B cell (primary cell): ENCODE measurements at regions not wholly inside any gene's neighbourhood (a gene's known extent, or its start where the extent isn't known, plus 50 kb on each side); places are given as distances from the start of the nearest gene placed in this dataset.

Experiments used
- ATAC-seq: fragments of 200-7000 bp; cut with Tn5 transposase; one replicate; pipeline ENCODE4 v1.10.0; 2021; ENCODE audit warnings: low read depth, mild to moderate bottlenecking, moderate number of reproducible peaks, moderate library complexity
- CTCF ChIA-PET: fragments of 350-600 bp; sonication (Branson Sonifier 250); formaldehyde crosslinking; loops from one replicate; lab custom pipeline; 2021; ENCODE audit warnings: antibody characterized with exemption, inconsistent platforms; lab: Charles Lee
- POLR2A ChIA-PET: fragments of 350-600 bp; sonication (Branson Sonifier 250); formaldehyde crosslinking; loops from one replicate; lab custom pipeline; 2021; ENCODE audit warnings: antibody characterized with exemption; lab: Charles Lee
- DNase-seq: peaks from one replicate; pipeline ENCODE4 v3.0.0; 2013
- H2AFZ ChIP-seq: 2 replicates; pipeline ENCODE4 v1.6.1; 2012; ENCODE audit warnings: mild to moderate bottlenecking, low read depth, low read length; ENCODE audit not compliant: insufficient read depth, poor library complexity, severe bottlenecking
- H3K27ac ChIP-seq, 2 donors: 1 replicate in 1 of 2; 2 replicates in 1 of 2; pipeline ENCODE4 v1.5.1; 2012 to 2013; ENCODE audit warnings: low read length in 2 of 2, mild to moderate bottlenecking in 2 of 2, moderate library complexity in 1 of 2
- H3K27me3 ChIP-seq, 4 experiments: fragments of 200-600 bp in 1 of 4; sonication (generic) in 1 of 4; replicated peaks in 1 of 4; 1 replicate in 2 of 4; 2 replicates in 2 of 4; pipeline versions ENCODE4 v1.6.1 to v1.7.0; 2013 to 2016; ENCODE audit warnings: low read length in 3 of 4, mild to moderate bottlenecking in 2 of 4, mixed read lengths in 1 of 4, moderate library complexity in 1 of 4; ENCODE audit not compliant: insufficient read depth in 4 of 4, control insufficient read depth in 3 of 4; ENCODE audit errors: control extremely low read depth in 1 of 4
- H3K36me3 ChIP-seq, 2 experiments: replicated peaks in 1 of 2; 1 replicate in 1 of 2; 2 replicates in 1 of 2; pipeline versions ENCODE4 v1.6.1 to v1.7.1; 2013; ENCODE audit warnings: low read length in 1 of 2; ENCODE audit not compliant: insufficient read depth in 2 of 2, control insufficient read depth in 1 of 2; ENCODE audit errors: control extremely low read depth in 1 of 2, extremely low read depth in 1 of 2
- H3K4me1 ChIP-seq, 2 donors: fragments of 200-600 bp in 1 of 2; sonication (generic) in 1 of 2; 1 replicate in 1 of 2; 2 replicates in 1 of 2; pipeline versions ENCODE4 v1.5.1 to v1.6.1; 2013 to 2017; ENCODE audit warnings: low read length in 2 of 2; ENCODE audit not compliant: control insufficient read depth in 2 of 2, insufficient read depth in 2 of 2
- H3K4me2 ChIP-seq: replicated peaks from 2 replicates; pipeline ENCODE3; 2012; ENCODE audit warnings: mild to moderate bottlenecking, low read depth, low read length; ENCODE audit not compliant: poor library complexity, severe bottlenecking
- H3K4me3 ChIP-seq, 5 experiments: fragments of 200-600 bp in 1 of 5; sonication (generic) in 1 of 5; 1 replicate in 3 of 5; 2 replicates in 2 of 5; pipeline versions ENCODE4 v1.5.1 to v1.7.0; 2011 to 2016; ENCODE audit warnings: low read length in 4 of 5, mild to moderate bottlenecking in 4 of 5, low read depth in 2 of 5, control low read depth in 1 of 5, moderate library complexity in 1 of 5; ENCODE audit not compliant: insufficient read depth in 1 of 5; ENCODE audit errors: control extremely low read depth in 1 of 5, extremely low read depth in 1 of 5
- H3K79me2 ChIP-seq: fragments of 200-600 bp; sonication (generic); one replicate; pipeline ENCODE4 v1.6.0; 2016; ENCODE audit warnings: low read length; ENCODE audit not compliant: control insufficient read depth, insufficient read depth
- H3K9ac ChIP-seq: fragments of 200-600 bp; sonication (generic); 2 replicates; pipeline ENCODE4 v1.6.1; 2017; ENCODE audit warnings: mild to moderate bottlenecking, low read length, moderate library complexity
- H3K9me3 ChIP-seq, 3 donors: one replicate each; pipeline versions ENCODE4 v1.6.1 to v1.7.1; 2013; ENCODE audit warnings: low read length in 2 of 3; ENCODE audit not compliant: control insufficient read depth in 2 of 3, insufficient read depth in 1 of 3; ENCODE audit errors: control extremely low read depth in 1 of 3
- H4K20me1 ChIP-seq: 2 replicates; pipeline ENCODE4 v1.6.0; 2012; ENCODE audit warnings: mild to moderate bottlenecking, low read length; ENCODE audit not compliant: insufficient read depth, control insufficient read depth, poor library complexity, severe bottlenecking
- H3K27ac Mint-ChIP-seq: one replicate; pipeline ENCODE4 v1.8.0; 2021; ENCODE audit warnings: mixed read lengths
- H3K27me3 Mint-ChIP-seq: one replicate; pipeline ENCODE4 v1.8.0; 2021; ENCODE audit warnings: mixed read lengths
- H3K4me1 Mint-ChIP-seq: one replicate; pipeline ENCODE4 v1.8.0; 2021; ENCODE audit warnings: mixed read lengths
- H3K4me3 Mint-ChIP-seq: one replicate; pipeline ENCODE4 v1.8.0; 2021; ENCODE audit warnings: mixed read lengths
- H3K9me3 Mint-ChIP-seq: one replicate; pipeline ENCODE4 v1.8.0; 2022; ENCODE audit warnings: mixed read lengths; ENCODE audit not compliant: insufficient read depth
- EZH2 ChIP-seq: IDR thresholded peaks from 2 replicates; pipeline ENCODE4 v1.6.1; 2012; ENCODE audit warnings: borderline replicate concordance, low read depth, mild to moderate bottlenecking, moderate library complexity, low read length; ENCODE audit not compliant: insufficient read depth, poor library complexity, severe bottlenecking
- WGBS: methylation state at CpG from one replicate; pipeline ENCODE4 v1.1.5; 2013; ENCODE audit warnings: missing lambda C conversion rate; ENCODE audit not compliant: insufficient coverage; 5-methylcytosine and 5-hydroxymethylcytosine counted together
- intact Hi-C: fragments of 100-400 bp; cut with micrococcal nuclease; formaldehyde crosslinking; loops from one replicate; pipeline ENCODE4 v1.10.0; 2022
- TF ChIP-seq, protein P1 (sequence below): fragments of 200-600 bp; IDR thresholded peaks from one replicate; pipeline ENCODE4 v1.8.0; 2022; ENCODE audit warnings: antibody characterized with exemption, mild to moderate bottlenecking

DNA sequence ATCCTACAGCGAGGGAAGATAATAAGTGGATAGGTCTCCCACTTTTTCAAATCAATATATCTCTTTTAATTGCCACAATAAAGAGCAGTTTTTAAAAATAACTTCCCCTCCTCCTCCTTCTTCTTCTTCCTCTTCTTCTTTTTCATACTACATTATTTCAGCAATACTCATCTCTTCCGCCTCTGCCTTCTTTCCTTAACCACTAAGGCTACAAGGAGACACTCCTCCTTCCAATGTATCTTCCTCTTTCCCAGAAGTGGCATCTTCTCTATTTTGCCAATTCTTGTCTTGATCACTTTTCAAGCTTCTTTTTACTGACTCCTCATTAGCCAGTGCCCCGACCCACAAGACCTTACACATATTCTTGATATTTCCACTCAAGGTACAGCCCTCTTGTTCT is 546.6 kb upstream of the CHAC2 start:
- Histone ChIP-seq H3K4me3 (no peak overlapping the region), H2AFZ (no peak overlapping the region), H3K4me2 (no peak overlapping the region), H3K9ac (no peak overlapping the region), H3K27ac (no peak overlapping the region), H3K4me1 (no peaks in the 10 kb centered on the region), H3K79me2 (no peaks in the 10 kb centered on the region), H3K27me3 (no peaks in the 10 kb centered on the region), H3K36me3 (no peaks in the 10 kb centered on the region), H3K9me3 (peaks cover 0 to 9% (median 0%) of the 10 kb centered on the region in 3 donors), H4K20me1 (no peaks in the 10 kb centered on the region)
- no peak overlapping the region for H3K4me3 Mint-ChIP-seq
- ChIA-PET CTCF (no interaction called here), POLR2A (no interaction called here)
- ATAC-seq (no peak), DNase-seq (no peak)
- no peak overlapping the region for H3K27ac Mint-ChIP-seq
- no peaks in the 10 kb centered on the region for H3K27me3 Mint-ChIP-seq
- no peaks in the 10 kb centered on the region for H3K9me3 Mint-ChIP-seq
- TF ChIP-seq, protein P1, sequence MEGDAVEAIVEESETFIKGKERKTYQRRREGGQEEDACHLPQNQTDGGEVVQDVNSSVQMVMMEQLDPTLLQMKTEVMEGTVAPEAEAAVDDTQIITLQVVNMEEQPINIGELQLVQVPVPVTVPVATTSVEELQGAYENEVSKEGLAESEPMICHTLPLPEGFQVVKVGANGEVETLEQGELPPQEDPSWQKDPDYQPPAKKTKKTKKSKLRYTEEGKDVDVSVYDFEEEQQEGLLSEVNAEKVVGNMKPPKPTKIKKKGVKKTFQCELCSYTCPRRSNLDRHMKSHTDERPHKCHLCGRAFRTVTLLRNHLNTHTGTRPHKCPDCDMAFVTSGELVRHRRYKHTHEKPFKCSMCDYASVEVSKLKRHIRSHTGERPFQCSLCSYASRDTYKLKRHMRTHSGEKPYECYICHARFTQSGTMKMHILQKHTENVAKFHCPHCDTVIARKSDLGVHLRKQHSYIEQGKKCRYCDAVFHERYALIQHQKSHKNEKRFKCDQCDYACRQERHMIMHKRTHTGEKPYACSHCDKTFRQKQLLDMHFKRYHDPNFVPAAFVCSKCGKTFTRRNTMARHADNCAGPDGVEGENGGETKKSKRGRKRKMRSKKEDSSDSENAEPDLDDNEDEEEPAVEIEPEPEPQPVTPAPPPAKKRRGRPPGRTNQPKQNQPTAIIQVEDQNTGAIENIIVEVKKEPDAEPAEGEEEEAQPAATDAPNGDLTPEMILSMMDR = no peak
- no peak for TF ChIP-seq EZH2
- WGBS = 86% methylated on average over 2 of the region's 3 CpGs
- intact Hi-C loops = no loop called here
- no peaks in the 10 kb centered on the region for H3K4me1 Mint-ChIP-seq

DNA sequence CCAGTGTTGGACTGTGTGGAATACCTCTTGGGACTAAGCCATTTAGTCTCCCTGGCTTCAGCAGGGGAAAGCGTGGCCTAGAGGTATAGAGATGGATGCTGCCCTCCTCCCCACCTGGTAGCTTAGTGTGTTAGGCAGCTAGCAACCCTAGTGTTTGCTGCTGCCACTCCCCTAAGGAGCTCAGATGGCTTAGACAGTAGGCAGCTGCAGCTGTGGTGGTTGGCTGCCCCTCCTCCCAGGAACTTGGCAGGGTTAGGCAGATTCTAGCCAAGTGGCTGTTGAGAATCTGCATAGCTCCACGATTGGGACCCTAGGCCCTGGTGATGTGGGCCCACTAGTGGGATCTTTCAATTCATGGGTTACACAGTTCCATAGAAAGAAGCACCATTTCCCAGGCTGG is 550.4 kb upstream of the CHAC2 start:
- H3K27me3 ChIP-seq = no peaks in the 10 kb centered on the region
- no peak overlapping the region for H3K4me3 ChIP-seq
- H3K79me2 ChIP-seq = no peaks in the 10 kb centered on the region
- H3K4me3 Mint-ChIP-seq = no peak overlapping the region
- H3K36me3 ChIP-seq = no peaks in the 10 kb centered on the region
- H3K4me1 Mint-ChIP-seq = no peaks in the 10 kb centered on the region
- TF ChIP-seq EZH2 = no peak
- TF ChIP-seq, protein P1 = no peak
- no peak overlapping the region for H3K4me2 ChIP-seq
- intact Hi-C loops = no loop called here
- peak; percentile 3 for DNase-seq
- H3K9me3 Mint-ChIP-seq = peaks cover 12% of the 10 kb centered on the region
- ATAC-seq = no peak
- ChIA-PET CTCF (no interaction called here), POLR2A (no interaction called here)
- H3K27me3 Mint-ChIP-seq = no peaks in the 10 kb centered on the region
- no peak overlapping the region for H3K27ac Mint-ChIP-seq
- no peaks in the 10 kb centered on the region for H3K4me1 ChIP-seq
- H4K20me1 ChIP-seq = no peaks in the 10 kb centered on the region
- WGBS = 71% methylated on average over 2 of the region's 2 CpGs
- no peak overlapping the region for H3K27ac ChIP-seq
- no peak overlapping the region for H3K9ac ChIP-seq
- no peak overlapping the region for H2AFZ ChIP-seq
- peaks cover 0 to 9% (median 0%) of the 10 kb centered on the region in 3 donors for H3K9me3 ChIP-seq
